ENCODE measurements at regions not wholly inside any gene's neighbourhood (a gene's known extent, or its start where the extent isn't known, plus 50 kb on each side); places are given as distances from the start of the nearest gene placed in this dataset.

GRCh38 chr4:111890412-111890811 is 254.8 kb upstream of the FAM241A start:
- Histone ChIP-seq H3K27ac (ENCODE audit: low read length) (no peak overlapping the region), H3K9me3 (ENCODE audit: low read length) (no peaks in the 10 kb centered on the region), H3K27me3 (ENCODE audit: low read length) (no peaks in the 10 kb centered on the region), H3K4me1 (ENCODE audit: low read length) (no peaks in the 10 kb centered on the region), H3K9me2 (replicated peaks; ENCODE audit: insufficient read depth, low read length) (no peaks in the 10 kb centered on the region), H3K4me3 (ENCODE audit: low read length) (no peak overlapping the region), H4K20me1 (ENCODE audit: insufficient read depth, low read depth, low read length) (no peaks in the 10 kb centered on the region), H3K79me2 (ENCODE audit: low read length) (no peaks in the 10 kb centered on the region), H3K4me2 (ENCODE audit: low read depth, low read length, poor library complexity, severe bottlenecking) (no peak overlapping the region), H3K9ac (ENCODE audit: low read length) (no peak overlapping the region), H2AFZ (ENCODE audit: low read length) (no peak overlapping the region), H3K36me3 (ENCODE audit: insufficient read depth, low read length) (no peaks in the 10 kb centered on the region)
- DNase-seq = no peak

- H3K4me2 ChIP-seq (ENCODE audit: low read depth, low read length, poor library complexity, severe bottlenecking) = no peak overlapping the region
- no peaks in the 10 kb centered on the region for H3K36me3 ChIP-seq (ENCODE audit: insufficient read depth, low read length)
- H3K4me1 ChIP-seq (ENCODE audit: low read length) = no peaks in the 10 kb centered on the region
- no peaks in the 10 kb centered on the region for H3K27me3 ChIP-seq (ENCODE audit: low read length)
- H3K27ac ChIP-seq (ENCODE audit: low read length) = no peak overlapping the region
- H3K9me3 ChIP-seq (ENCODE audit: low read length) = no peaks in the 10 kb centered on the region
- no peaks in the 10 kb centered on the region for H3K79me2 ChIP-seq (ENCODE audit: low read length)
- H3K4me3 ChIP-seq (ENCODE audit: low read length) = no peak overlapping the region
- H4K20me1 ChIP-seq (ENCODE audit: insufficient read depth, low read depth, low read length) = no peaks in the 10 kb centered on the region
- no peak overlapping the region for H3K9ac ChIP-seq (ENCODE audit: low read length)
- H2AFZ ChIP-seq (ENCODE audit: low read length) = no peak overlapping the region
- no peaks in the 10 kb centered on the region for H3K9me2 ChIP-seq (replicated peaks; ENCODE audit: insufficient read depth, low read length)
- DNase-seq = no peak
Measured at GRCh38 chr4:111905511-111905910, 239.7 kb upstream of the FAM241A start.

DNA sequence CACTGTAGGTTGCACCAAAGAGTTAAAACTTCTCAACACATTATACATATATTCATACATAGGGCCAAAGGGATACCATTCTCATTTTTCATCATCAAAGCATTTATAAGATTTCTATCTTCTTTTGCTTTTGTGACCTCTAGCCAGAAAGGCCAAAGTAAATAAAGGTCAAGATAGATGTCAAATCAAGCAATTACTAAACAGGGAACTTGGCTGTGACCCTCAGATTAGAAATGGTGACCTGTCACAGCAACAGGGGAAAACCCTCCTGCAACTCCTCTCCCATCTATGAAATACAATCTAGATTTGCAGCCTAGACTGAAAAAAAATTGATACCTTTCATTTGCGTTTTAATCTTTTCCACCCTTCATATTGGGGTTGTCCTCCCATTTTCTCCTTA is 225.6 kb upstream of the FAM241A start:
- no peaks in the 10 kb centered on the region for H3K9me3 ChIP-seq (ENCODE audit: low read length)
- no peaks in the 10 kb centered on the region for H4K20me1 ChIP-seq (ENCODE audit: insufficient read depth, low read depth, low read length)

GRCh38 chr4:111921714-111922113 is 223.5 kb upstream of the FAM241A start:
- Histone ChIP-seq H3K27me3 (ENCODE audit: low read length) (no peaks in the 10 kb centered on the region), H3K4me3 (ENCODE audit: low read length) (no peak overlapping the region), H2AFZ (ENCODE audit: low read length) (no peak overlapping the region), H3K9ac (ENCODE audit: low read length) (no peak overlapping the region), H4K20me1 (ENCODE audit: insufficient read depth, low read depth, low read length) (no peaks in the 10 kb centered on the region), H3K9me3 (ENCODE audit: low read length) (no peaks in the 10 kb centered on the region), H3K4me2 (ENCODE audit: low read depth, low read length, poor library complexity, severe bottlenecking) (no peak overlapping the region), H3K36me3 (ENCODE audit: insufficient read depth, low read length) (no peaks in the 10 kb centered on the region), H3K9me2 (replicated peaks; ENCODE audit: insufficient read depth, low read length) (no peaks in the 10 kb centered on the region), H3K4me1 (ENCODE audit: low read length) (no peaks in the 10 kb centered on the region), H3K27ac (ENCODE audit: low read length) (no peak overlapping the region), H3K79me2 (ENCODE audit: low read length) (no peaks in the 10 kb centered on the region)
- DNase-seq = no peak

More for the DNA sequence above, 225.6 kb upstream of the FAM241A start:
- no peaks in the 10 kb centered on the region for H3K9me2 ChIP-seq (replicated peaks; ENCODE audit: insufficient read depth, low read length)
- no peak overlapping the region for H2AFZ ChIP-seq (ENCODE audit: low read length)
- H3K4me1 ChIP-seq (ENCODE audit: low read length) = no peaks in the 10 kb centered on the region
- no peak overlapping the region for H3K4me2 ChIP-seq (ENCODE audit: low read depth, low read length, poor library complexity, severe bottlenecking)
- DNase-seq = no peak
- H3K36me3 ChIP-seq (ENCODE audit: insufficient read depth, low read length) = no peaks in the 10 kb centered on the region
- no peak overlapping the region for H3K27ac ChIP-seq (ENCODE audit: low read length)
- H3K9ac ChIP-seq (ENCODE audit: low read length) = no peak overlapping the region
- no peaks in the 10 kb centered on the region for H3K27me3 ChIP-seq (ENCODE audit: low read length)
- no peaks in the 10 kb centered on the region for H3K79me2 ChIP-seq (ENCODE audit: low read length)
- H3K4me3 ChIP-seq (ENCODE audit: low read length) = no peak overlapping the region

GRCh38 chr4:111923786-111924185 is 221.5 kb upstream of the FAM241A start:
- Histone ChIP-seq H3K27ac (ENCODE audit: low read length) (no peak overlapping the region), H3K27me3 (ENCODE audit: low read length) (no peaks in the 10 kb centered on the region), H3K9me3 (ENCODE audit: low read length) (no peaks in the 10 kb centered on the region), H2AFZ (ENCODE audit: low read length) (no peak overlapping the region), H3K4me2 (ENCODE audit: low read depth, low read length, poor library complexity, severe bottlenecking) (no peak overlapping the region), H3K79me2 (ENCODE audit: low read length) (no peaks in the 10 kb centered on the region), H4K20me1 (ENCODE audit: insufficient read depth, low read depth, low read length) (no peaks in the 10 kb centered on the region), H3K4me1 (ENCODE audit: low read length) (no peaks in the 10 kb centered on the region), H3K9me2 (replicated peaks; ENCODE audit: insufficient read depth, low read length) (no peaks in the 10 kb centered on the region), H3K9ac (ENCODE audit: low read length) (no peak overlapping the region), H3K4me3 (ENCODE audit: low read length) (no peak overlapping the region), H3K36me3 (ENCODE audit: insufficient read depth, low read length) (no peaks in the 10 kb centered on the region)
- DNase-seq = no peak

DNA sequence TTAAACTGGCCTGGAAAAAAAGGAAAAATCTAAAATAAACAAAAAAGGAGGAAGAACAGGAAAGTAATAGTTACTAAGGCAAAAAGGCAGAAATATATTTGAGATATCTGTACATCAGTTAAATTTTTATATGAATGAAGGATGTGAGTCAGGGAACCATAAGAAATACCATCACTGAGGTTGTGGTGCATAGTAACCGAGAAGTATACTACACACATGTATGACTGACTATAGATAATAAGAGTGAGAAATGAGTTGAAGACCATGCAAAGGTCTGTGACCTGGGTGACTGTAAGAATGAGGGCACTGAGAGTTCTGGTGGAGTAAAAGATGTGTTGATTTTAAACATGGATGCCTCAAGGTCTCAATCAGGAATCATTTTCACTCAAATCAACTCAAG is 220.6 kb upstream of the FAM241A start:
- DNase-seq = no peak
- Histone ChIP-seq H3K4me1 (ENCODE audit: low read length) (no peaks in the 10 kb centered on the region), H3K27ac (ENCODE audit: low read length) (no peak overlapping the region), H3K9me3 (ENCODE audit: low read length) (no peaks in the 10 kb centered on the region), H3K4me3 (ENCODE audit: low read length) (no peak overlapping the region), H3K4me2 (ENCODE audit: low read depth, low read length, poor library complexity, severe bottlenecking) (no peak overlapping the region), H3K9ac (ENCODE audit: low read length) (no peak overlapping the region), H2AFZ (ENCODE audit: low read length) (no peak overlapping the region), H3K9me2 (replicated peaks; ENCODE audit: insufficient read depth, low read length) (no peaks in the 10 kb centered on the region), H3K79me2 (ENCODE audit: low read length) (no peaks in the 10 kb centered on the region), H4K20me1 (ENCODE audit: insufficient read depth, low read depth, low read length) (no peaks in the 10 kb centered on the region), H3K27me3 (ENCODE audit: low read length) (no peaks in the 10 kb centered on the region), H3K36me3 (ENCODE audit: insufficient read depth, low read length) (no peaks in the 10 kb centered on the region)

DNA sequence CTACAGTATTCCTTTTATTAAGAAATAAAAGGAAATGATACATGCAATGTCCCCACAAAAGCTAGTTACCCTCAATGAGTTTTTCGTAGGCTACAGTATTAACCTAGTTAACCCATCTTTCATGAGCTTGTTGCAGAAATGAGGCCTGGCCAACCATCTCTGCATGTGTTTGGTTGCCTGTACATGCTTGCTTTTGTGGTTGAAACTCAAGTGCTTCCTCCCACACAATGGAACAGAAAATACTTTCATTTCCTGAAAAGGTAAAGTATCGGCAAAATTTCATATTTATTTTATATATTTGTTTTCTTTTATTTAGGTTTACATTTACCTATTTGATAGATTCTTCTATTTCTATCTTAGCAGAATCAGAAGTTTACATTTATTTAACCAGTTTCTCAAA is 214.6 kb upstream of the FAM241A start:
- DNase-seq = no peak
- H3K4me2 ChIP-seq (ENCODE audit: low read depth, low read length, poor library complexity, severe bottlenecking) = peak overlapping the region; percentile 32
- H3K27ac ChIP-seq (ENCODE audit: low read length) = no peak overlapping the region
- no peak overlapping the region for H3K4me3 ChIP-seq (ENCODE audit: low read length)
- H3K9me3 ChIP-seq (ENCODE audit: low read length) = no peaks in the 10 kb centered on the region
- H4K20me1 ChIP-seq (ENCODE audit: insufficient read depth, low read depth, low read length) = no peaks in the 10 kb centered on the region
- H3K79me2 ChIP-seq (ENCODE audit: low read length) = no peaks in the 10 kb centered on the region
- no peak overlapping the region for H2AFZ ChIP-seq (ENCODE audit: low read length)
- H3K4me1 ChIP-seq (ENCODE audit: low read length) = no peaks in the 10 kb centered on the region
- no peaks in the 10 kb centered on the region for H3K27me3 ChIP-seq (ENCODE audit: low read length)
- no peaks in the 10 kb centered on the region for H3K9me2 ChIP-seq (replicated peaks; ENCODE audit: insufficient read depth, low read length)
- no peaks in the 10 kb centered on the region for H3K36me3 ChIP-seq (ENCODE audit: insufficient read depth, low read length)
- no peak overlapping the region for H3K9ac ChIP-seq (ENCODE audit: low read length)

DNA sequence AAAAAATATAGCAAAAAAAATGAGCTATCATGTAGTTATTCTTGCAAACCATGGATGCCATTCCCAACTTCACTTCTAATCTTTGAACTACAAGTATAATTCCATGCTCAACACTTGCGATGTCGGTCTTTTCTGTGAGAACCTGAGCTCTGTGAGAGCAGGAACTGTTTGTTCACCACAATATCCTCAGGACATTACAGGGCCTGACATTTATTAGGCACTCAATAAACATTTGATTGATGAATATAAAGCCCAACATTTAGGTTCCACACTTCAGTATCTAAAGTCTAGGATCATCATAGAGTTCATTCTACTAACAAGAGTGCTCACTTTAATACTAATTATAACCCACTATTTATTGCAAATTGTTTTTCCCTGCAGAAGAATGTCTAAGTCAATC is 211.6 kb upstream of the FAM241A start:
- Histone ChIP-seq H3K36me3 (ENCODE audit: insufficient read depth, low read length) (no peaks in the 10 kb centered on the region), H3K27ac (ENCODE audit: low read length) (no peak overlapping the region), H3K27me3 (ENCODE audit: low read length) (no peaks in the 10 kb centered on the region), H2AFZ (ENCODE audit: low read length) (no peak overlapping the region), H3K4me3 (ENCODE audit: low read length) (no peak overlapping the region), H3K4me1 (ENCODE audit: low read length) (no peaks in the 10 kb centered on the region), H4K20me1 (ENCODE audit: insufficient read depth, low read depth, low read length) (no peaks in the 10 kb centered on the region), H3K9ac (ENCODE audit: low read length) (no peak overlapping the region), H3K9me2 (replicated peaks; ENCODE audit: insufficient read depth, low read length) (no peaks in the 10 kb centered on the region), H3K9me3 (ENCODE audit: low read length) (no peaks in the 10 kb centered on the region), H3K79me2 (ENCODE audit: low read length) (no peaks in the 10 kb centered on the region), H3K4me2 (ENCODE audit: low read depth, low read length, poor library complexity, severe bottlenecking) (no peak overlapping the region)
- DNase-seq = no peak

DNA sequence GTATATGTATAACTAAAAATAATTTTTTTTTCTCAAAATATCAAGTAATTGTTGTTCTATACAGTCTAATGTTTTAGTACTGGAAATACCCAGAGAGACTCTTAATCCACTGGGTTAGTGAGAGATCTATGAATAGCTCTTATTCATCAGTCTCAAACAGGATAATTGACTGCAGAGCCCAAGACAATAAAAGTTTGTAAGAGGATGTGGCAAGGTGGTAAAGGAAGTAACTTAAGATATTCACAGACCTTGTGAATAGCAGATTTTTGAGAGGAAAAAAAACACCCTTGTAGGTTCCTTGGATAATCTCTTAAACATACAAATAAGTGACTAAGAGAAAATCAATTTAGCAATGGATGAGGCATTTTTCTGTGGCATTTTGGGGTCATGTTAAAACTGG is 210.9 kb upstream of the FAM241A start:
- Histone ChIP-seq H3K4me1 (ENCODE audit: low read length) (no peaks in the 10 kb centered on the region), H3K4me2 (ENCODE audit: low read depth, low read length, poor library complexity, severe bottlenecking) (no peak overlapping the region), H4K20me1 (ENCODE audit: insufficient read depth, low read depth, low read length) (no peaks in the 10 kb centered on the region), H3K9me2 (replicated peaks; ENCODE audit: insufficient read depth, low read length) (no peaks in the 10 kb centered on the region), H3K36me3 (ENCODE audit: insufficient read depth, low read length) (no peaks in the 10 kb centered on the region), H3K4me3 (ENCODE audit: low read length) (no peak overlapping the region), H3K79me2 (ENCODE audit: low read length) (no peaks in the 10 kb centered on the region), H3K9me3 (ENCODE audit: low read length) (no peaks in the 10 kb centered on the region), H3K27me3 (ENCODE audit: low read length) (no peaks in the 10 kb centered on the region), H3K27ac (ENCODE audit: low read length) (no peak overlapping the region), H3K9ac (ENCODE audit: low read length) (no peak overlapping the region), H2AFZ (ENCODE audit: low read length) (no peak overlapping the region)
- DNase-seq = no peak

All from Karpas-422 (cell line).